CD4-positive, CD25-positive, alpha-beta regulatory T cell (primary cell): ENCODE measurements at regions not wholly inside any gene's neighbourhood (a gene's known extent, or its start where the extent isn't known, plus 50 kb on each side); places are given as distances from the start of the nearest gene placed in this dataset.
"Not testable (repeated sequence)": the region's sequence is repeated elsewhere in the genome, so short reads cannot be mapped to it uniquely, and the experiment has no call there.

Experiments
- ATAC-seq, 2 donors: fragments of 150-1000 bp; cut with Tn5 transposase; one replicate each; pipeline ENCODE4 v1.10.0; 2021; ENCODE audit warnings: low read depth in 2 of 2, moderate number of reproducible peaks in 2 of 2, moderate library complexity in 1 of 2
- DNase-seq, 3 donors: peaks; one replicate each; pipeline versions ENCODE4 v3.0.0 to v3.0.0-alpha.2; 2012 to 2022; ENCODE audit warnings: mixed read lengths in 1 of 3
- H3K27ac ChIP-seq: one replicate; pipeline ENCODE4 v1.7.0; 2013; ENCODE audit warnings: mild to moderate bottlenecking, low read length; ENCODE audit not compliant: insufficient read depth, poor library complexity, severe bottlenecking
- H3K27me3 ChIP-seq: one replicate; pipeline ENCODE4 v1.7.0; 2013; ENCODE audit warnings: low read length; ENCODE audit not compliant: control insufficient read depth, insufficient read depth
- H3K36me3 ChIP-seq: one replicate; pipeline ENCODE4 v1.7.0; 2013; ENCODE audit warnings: mild to moderate bottlenecking, low read length, moderate library complexity; ENCODE audit not compliant: control insufficient read depth, insufficient read depth
- H3K4me1 ChIP-seq: 2 replicates; pipeline ENCODE4 v1.7.0; 2013; ENCODE audit warnings: mild to moderate bottlenecking, low read length; ENCODE audit not compliant: insufficient read depth, control insufficient read depth, poor library complexity, severe bottlenecking
- H3K4me3 ChIP-seq: one replicate; pipeline ENCODE4 v1.7.0; 2013; ENCODE audit warnings: low read depth, mild to moderate bottlenecking, low read length, moderate library complexity
- H3K9me3 ChIP-seq, 2 experiments: 1 replicate in 1 of 2; 2 replicates in 1 of 2; pipeline ENCODE4 v1.7.0; 2013; ENCODE audit warnings: low read length in 2 of 2, mild to moderate bottlenecking in 1 of 2, moderate library complexity in 1 of 2; ENCODE audit not compliant: control insufficient read depth in 2 of 2
- H3K27ac Mint-ChIP-seq, 3 donors: one replicate each; pipeline ENCODE4 v1.8.0; 2020 to 2022; ENCODE audit warnings: mild to moderate bottlenecking in 3 of 3, mixed read lengths in 3 of 3, moderate library complexity in 2 of 3
- H3K27me3 Mint-ChIP-seq: one replicate; pipeline ENCODE4 v1.8.0; 2022; ENCODE audit warnings: mild to moderate bottlenecking, mixed read lengths
- H3K36me3 Mint-ChIP-seq: one replicate; pipeline ENCODE4 v1.8.0; 2020; ENCODE audit warnings: mixed read lengths
- H3K4me1 Mint-ChIP-seq, 4 donors: one replicate each; pipeline ENCODE4 v1.8.0; 2020 to 2022; ENCODE audit warnings: mixed read lengths in 4 of 4, mild to moderate bottlenecking in 1 of 4
- H3K4me3 Mint-ChIP-seq, 4 donors: one replicate each; pipeline ENCODE4 v1.8.0; 2020 to 2022; ENCODE audit warnings: mild to moderate bottlenecking in 4 of 4, mixed read lengths in 4 of 4, moderate library complexity in 3 of 4
- H3K9me3 Mint-ChIP-seq, 7 donors: one replicate each; pipeline ENCODE4 v1.8.0; 2020 to 2022; ENCODE audit warnings: mixed read lengths in 7 of 7, mild to moderate bottlenecking in 3 of 7, moderate library complexity in 2 of 7

DNA sequence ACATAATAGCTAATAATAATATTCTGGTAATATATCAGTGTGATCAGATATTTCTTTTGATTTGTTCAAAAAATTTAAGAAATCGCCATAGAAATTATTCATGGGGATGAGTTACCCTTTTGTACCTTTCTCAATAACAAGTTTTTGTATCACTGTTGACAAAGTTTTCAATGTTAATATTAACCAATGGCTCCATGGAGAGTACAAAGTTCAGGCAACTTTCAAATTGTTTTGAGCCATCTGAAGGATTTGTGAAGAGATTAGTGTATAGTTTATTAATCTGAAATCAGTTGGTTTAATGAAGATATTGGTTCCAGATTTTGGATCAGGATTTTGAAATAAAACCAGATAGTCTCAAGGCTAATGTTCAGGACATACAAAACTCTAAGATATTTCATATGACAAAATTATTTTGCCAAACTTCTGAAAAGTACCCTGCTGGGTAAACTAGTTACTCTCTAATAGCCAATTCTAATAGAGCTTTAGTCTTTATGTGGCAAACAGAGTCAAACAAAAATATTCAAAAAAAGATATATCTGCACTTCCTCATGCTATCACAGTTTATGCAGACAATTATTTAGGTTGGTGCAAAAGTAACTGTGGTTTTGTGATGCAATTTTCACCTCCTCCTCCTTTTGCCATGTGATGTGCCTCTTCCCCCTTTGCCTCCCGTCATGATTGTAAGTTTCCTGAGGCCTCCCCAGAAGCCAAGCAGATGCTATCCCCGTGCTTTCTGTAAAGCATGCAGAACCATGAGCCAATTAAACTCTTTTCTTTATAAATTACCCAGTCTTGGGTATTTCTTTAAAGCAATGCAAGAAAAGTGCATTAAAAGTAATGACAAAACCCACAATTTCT is 1105.0 kb downstream of the PLA2G4A start:
- no peaks in the 10 kb centered on the region for H3K27me3 Mint-ChIP-seq
- H3K4me1 Mint-ChIP-seq: no peaks in the 10 kb centered on the region
- no peaks in the 10 kb centered on the region for H3K36me3 ChIP-seq
- H3K9me3 Mint-ChIP-seq: peaks cover 0 to 11% (median 3%) of the 10 kb centered on the region in 7 donors
- no peaks in the 10 kb centered on the region for H3K36me3 Mint-ChIP-seq
- ATAC-seq (no peak), DNase-seq (no peak)
- no peak overlapping the region for H3K27ac ChIP-seq
- no peak overlapping the region for H3K4me3 Mint-ChIP-seq
- H3K27ac Mint-ChIP-seq: no peak overlapping the region
- peaks cover 0 to 2% of the 10 kb centered on the region in 2 experiments for H3K9me3 ChIP-seq
- no peak overlapping the region for H3K4me3 ChIP-seq
- no peaks in the 10 kb centered on the region for H3K4me1 ChIP-seq
- no peaks in the 10 kb centered on the region for H3K27me3 ChIP-seq

GRCh38 chr1:187936667-187937066 is 1107.9 kb downstream of the PLA2G4A start:
- Histone ChIP-seq H3K27ac (no peak overlapping the region), H3K27me3 (no peaks in the 10 kb centered on the region), H3K9me3 (no peaks in the 10 kb centered on the region), H3K4me1 (no peaks in the 10 kb centered on the region), H3K4me3 (no peak overlapping the region), H3K36me3 (no peaks in the 10 kb centered on the region)
- no peak overlapping the region for H3K27ac Mint-ChIP-seq
- ATAC-seq (no peak), DNase-seq (no peak)
- H3K27me3 Mint-ChIP-seq: no peaks in the 10 kb centered on the region
- H3K36me3 Mint-ChIP-seq: no peaks in the 10 kb centered on the region
- no peak overlapping the region for H3K4me3 Mint-ChIP-seq
- peaks cover 0 to 11% (median 3%) of the 10 kb centered on the region in 7 donors for H3K9me3 Mint-ChIP-seq
- H3K4me1 Mint-ChIP-seq: no peaks in the 10 kb centered on the region

DNA sequence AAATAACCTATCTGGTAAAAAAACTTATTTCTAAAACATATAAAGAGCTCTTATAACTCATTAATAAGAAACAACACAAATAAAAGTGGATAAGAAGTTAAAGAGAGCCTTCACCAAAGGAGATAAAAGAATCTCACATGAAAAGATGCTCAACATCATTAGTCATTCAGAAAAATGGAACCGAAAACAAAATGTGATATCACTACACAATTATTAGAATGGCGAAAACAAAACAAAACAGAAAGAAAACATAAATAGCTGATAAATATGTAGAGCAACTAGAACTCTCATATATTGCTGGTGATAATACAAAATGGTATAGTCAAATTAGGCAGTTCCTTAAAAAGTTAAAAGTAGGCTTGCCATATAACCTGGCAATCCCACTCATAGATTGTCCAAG is 1109.3 kb downstream of the PLA2G4A start:
- no peaks in the 10 kb centered on the region for H3K27me3 Mint-ChIP-seq
- H3K4me1 Mint-ChIP-seq: no peaks in the 10 kb centered on the region
- H3K9me3 Mint-ChIP-seq: peaks cover 0 to 18% (median 4%) of the 10 kb centered on the region in 7 donors
- H3K36me3 ChIP-seq: no peaks in the 10 kb centered on the region
- ATAC-seq (no peak), DNase-seq (no peak)
- no peak overlapping the region for H3K4me3 Mint-ChIP-seq
- H3K4me1 ChIP-seq: no peaks in the 10 kb centered on the region
- H3K27me3 ChIP-seq: no peaks in the 10 kb centered on the region
- no peaks in the 10 kb centered on the region for H3K36me3 Mint-ChIP-seq
- H3K27ac ChIP-seq: no peak overlapping the region
- H3K9me3 ChIP-seq: no peaks in the 10 kb centered on the region
- H3K27ac Mint-ChIP-seq: no peak overlapping the region
- H3K4me3 ChIP-seq: no peak overlapping the region

DNA sequence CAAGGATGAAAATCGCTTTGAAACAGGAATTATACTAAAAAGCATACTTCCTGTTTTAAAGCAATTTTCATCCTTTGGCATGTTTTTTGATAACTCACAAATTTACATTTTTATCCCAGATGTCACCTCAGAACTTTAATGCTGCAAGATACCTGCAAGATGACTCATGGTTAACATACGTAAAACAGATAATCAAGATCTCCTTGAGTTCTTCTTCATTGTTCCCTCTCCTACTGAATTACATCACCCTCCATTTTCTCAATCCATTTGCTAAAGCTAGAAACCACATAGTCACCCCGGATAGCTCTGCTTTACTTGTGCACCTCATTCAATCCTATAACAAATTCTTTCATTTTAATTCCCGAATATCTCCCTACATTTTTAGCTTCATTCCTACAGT is 1114.2 kb downstream of the PLA2G4A start:
- Histone ChIP-seq H3K27ac (no peak overlapping the region), H3K4me3 (no peak overlapping the region), H3K9me3 (peaks cover 0 to 4% of the 10 kb centered on the region in 2 experiments), H3K27me3 (no peaks in the 10 kb centered on the region), H3K36me3 (no peaks in the 10 kb centered on the region), H3K4me1 (no peaks in the 10 kb centered on the region)
- Mint-ChIP-seq H3K27me3 (no peaks in the 10 kb centered on the region), H3K27ac (no peak overlapping the region), H3K4me1 (no peaks in the 10 kb centered on the region), H3K4me3 (no peak overlapping the region), H3K9me3 (peaks cover 0 to 28% (median 7%) of the 10 kb centered on the region in 7 donors), H3K36me3 (no peaks in the 10 kb centered on the region)
- DNase-seq (no peak), ATAC-seq (no peak)

- no peak overlapping the region for H3K4me3 ChIP-seq
- H3K27ac ChIP-seq: no peak overlapping the region
- H3K9me3 ChIP-seq: peaks cover 0 to 4% of the 10 kb centered on the region in 2 experiments
- ATAC-seq: no peak
- Mint-ChIP-seq H3K9me3 (peaks cover 0 to 25% (median 7%) of the 10 kb centered on the region in 7 donors), H3K27me3 (no peaks in the 10 kb centered on the region), H3K4me3 (no peak overlapping the region), H3K4me1 (no peaks in the 10 kb centered on the region), H3K27ac (no peak overlapping the region), H3K36me3 (no peaks in the 10 kb centered on the region)
- DNase-seq: no peak
- H3K4me1 ChIP-seq: no peaks in the 10 kb centered on the region
- no peaks in the 10 kb centered on the region for H3K36me3 ChIP-seq
- H3K27me3 ChIP-seq: no peaks in the 10 kb centered on the region
Measured at GRCh38 chr1:187943606-187944403, 1115.1 kb downstream of the PLA2G4A start.

DNA sequence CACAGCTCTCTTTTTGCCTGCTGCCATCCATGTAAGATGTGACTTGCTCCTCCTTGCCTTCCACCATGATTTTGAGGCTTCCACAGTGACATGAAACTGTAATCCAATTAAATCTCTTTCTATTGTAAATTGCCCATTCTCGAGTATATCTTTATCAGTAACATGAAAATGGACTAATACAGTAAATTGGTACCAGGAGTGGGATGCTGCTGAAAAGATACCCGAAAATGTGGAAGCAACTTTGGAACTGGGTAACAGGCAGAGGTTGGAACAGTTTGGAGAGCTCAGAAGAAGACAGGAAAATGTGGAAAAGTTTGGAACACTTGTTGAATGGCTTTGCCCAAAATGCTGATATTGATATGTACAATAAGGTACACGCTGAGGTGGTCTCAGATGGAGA is 1117.9 kb downstream of the PLA2G4A start:
- H3K9me3 ChIP-seq, ATAC-seq, H3K4me1 Mint-ChIP-seq, H3K36me3 ChIP-seq, H3K4me1 ChIP-seq, H3K27ac Mint-ChIP-seq, H3K27me3 Mint-ChIP-seq, DNase-seq, H3K4me3 Mint-ChIP-seq, H3K36me3 Mint-ChIP-seq, H3K27me3 ChIP-seq, H3K27ac ChIP-seq, H3K4me3 ChIP-seq: not testable (repeated sequence)
- peaks cover 0 to 35% (median 10%) of the 10 kb centered on the region in 7 donors for H3K9me3 Mint-ChIP-seq

DNA sequence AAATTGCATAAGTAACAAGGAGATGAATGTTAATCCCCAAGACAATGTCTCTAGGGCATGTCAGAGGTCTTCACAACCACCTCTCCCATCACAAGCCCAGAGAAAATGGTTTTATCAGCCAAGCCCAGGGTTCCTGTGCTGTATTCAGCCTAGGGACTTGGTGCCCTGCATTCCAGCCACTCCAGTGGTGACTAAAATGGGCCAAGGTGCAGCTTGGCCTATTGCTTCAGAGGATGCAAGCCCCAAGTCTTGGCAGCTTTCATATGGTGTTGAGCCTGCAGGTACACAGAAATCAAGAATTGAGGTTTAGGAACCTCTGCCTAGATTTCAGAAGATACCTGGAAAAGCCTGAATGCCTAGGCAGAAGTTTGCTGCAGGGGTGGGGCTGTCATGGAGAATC is 1118.6 kb downstream of the PLA2G4A start:
- H3K27ac Mint-ChIP-seq: peak overlapping the region in 1 of 3 donors; percentile 39
- H3K36me3 Mint-ChIP-seq: no peaks in the 10 kb centered on the region
- H3K9me3 Mint-ChIP-seq: peaks cover 0 to 41% (median 11%) of the 10 kb centered on the region in 7 donors
- no peaks in the 10 kb centered on the region for H3K27me3 Mint-ChIP-seq
- ATAC-seq: no peak
- no peaks in the 10 kb centered on the region for H3K36me3 ChIP-seq
- no peaks in the 10 kb centered on the region for H3K4me1 Mint-ChIP-seq
- DNase-seq: no peak
- no peak overlapping the region for H3K4me3 ChIP-seq
- no peaks in the 10 kb centered on the region for H3K4me1 ChIP-seq
- no peaks in the 10 kb centered on the region for H3K27me3 ChIP-seq
- no peak overlapping the region for H3K4me3 Mint-ChIP-seq
- H3K27ac ChIP-seq: no peak overlapping the region
- H3K9me3 ChIP-seq: peaks cover 0 to 4% of the 10 kb centered on the region in 2 experiments
